Stimulated activated effector memory CD8-positive, alpha-beta T cell treated with anti-CD3 and anti-CD28 coated beads, Interleukin-12 subunit alpha, Interleukin-12 subunit beta, amount 100 ng/mL, for 72 hours (primary cell): ENCODE measurements at regions not wholly inside any gene's neighbourhood (a gene's known extent, or its start where the extent isn't known, plus 50 kb on each side); places are given as distances from the start of the nearest gene placed in this dataset.
A peak's percentile ranks its signal among the peaks of the same experiment; 100 is the strongest.
"Not testable (repeated sequence)": the region's sequence is repeated elsewhere in the genome, so short reads cannot be mapped to it uniquely, and the experiment has no call there.

Experiments used
- ATAC-seq: fragments of 150-1000 bp; cut with Tn5 transposase; 2 replicates; pipeline ENCODE4 v1.10.0; 2021
- DNase-seq, 2 donors: peaks; one replicate each; pipeline ENCODE4 v3.0.0; 2021 to 2022; ENCODE audit warnings: low spot score in 2 of 2
- H3K27ac Mint-ChIP-seq: one replicate; pipeline ENCODE4 v1.8.0; 2022; ENCODE audit warnings: mild to moderate bottlenecking, mixed read lengths
- H3K36me3 Mint-ChIP-seq: one replicate; pipeline ENCODE4 v1.8.0; 2022; ENCODE audit warnings: mild to moderate bottlenecking, mixed read lengths
- H3K4me1 Mint-ChIP-seq: one replicate; pipeline ENCODE4 v1.8.0; 2022; ENCODE audit warnings: mixed read lengths
- H3K4me3 Mint-ChIP-seq: one replicate; pipeline ENCODE4 v1.8.0; 2022; ENCODE audit warnings: mild to moderate bottlenecking, mixed read lengths
- H3K9me3 Mint-ChIP-seq: one replicate; pipeline ENCODE4 v1.8.0; 2022; ENCODE audit warnings: mixed read lengths

DNA sequence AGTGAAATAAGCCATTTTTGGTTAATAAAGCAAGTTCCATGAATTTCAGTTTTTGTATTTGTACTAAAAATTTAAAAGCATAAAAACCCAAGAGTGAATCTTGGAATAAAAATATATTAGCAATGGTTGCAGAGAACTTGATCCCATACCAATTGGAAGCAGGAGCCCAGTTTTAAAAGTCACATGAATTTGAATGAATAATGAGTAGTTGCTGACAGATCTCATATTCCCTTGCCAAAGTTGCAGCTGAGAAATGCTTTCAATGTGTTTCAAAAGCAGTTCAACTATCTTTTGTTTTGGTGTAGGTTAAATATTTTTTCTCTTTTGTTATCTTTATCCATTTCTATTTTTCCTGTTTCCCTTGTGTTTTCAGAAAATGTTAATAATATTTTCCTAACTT lies 818.6 kb downstream of the CDH18 start:
- no peaks in the 10 kb centered on the region for H3K4me1 Mint-ChIP-seq
- H3K9me3 Mint-ChIP-seq, result peaks cover 7% of the 10 kb centered on the region
- H3K4me3 Mint-ChIP-seq, result no peak overlapping the region
- DNase-seq (no peak), ATAC-seq (no peak)
- no peaks in the 10 kb centered on the region for H3K36me3 Mint-ChIP-seq
- H3K27ac Mint-ChIP-seq, result no peak overlapping the region

DNA sequence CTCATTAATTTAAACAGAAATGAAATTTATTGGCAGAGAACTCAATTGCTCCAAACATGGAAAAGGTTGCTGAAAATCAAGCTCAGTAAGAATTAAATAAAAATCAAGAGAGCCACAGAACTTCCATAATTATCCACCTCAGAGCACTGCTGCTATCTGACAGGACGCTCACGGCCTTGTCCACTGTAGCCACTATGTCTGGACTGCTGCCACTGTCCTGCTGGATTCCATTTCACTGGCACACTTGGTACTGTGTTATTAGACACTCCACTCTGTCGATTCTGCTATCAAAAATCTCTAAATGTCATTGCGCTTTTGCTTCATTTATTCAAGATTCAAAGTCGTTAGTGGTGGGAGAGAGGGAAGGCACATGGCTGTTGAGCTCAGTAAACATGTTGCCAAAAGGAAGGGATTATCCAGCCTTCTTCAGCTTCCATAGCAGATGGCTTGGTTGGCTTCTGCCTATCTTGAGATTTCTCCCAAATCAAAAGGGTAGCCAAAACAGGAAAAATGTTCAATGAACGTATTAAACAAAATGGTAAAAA lies 815.0 kb downstream of the CDH18 start:
- H3K4me3 Mint-ChIP-seq, result no peak overlapping the region
- DNase-seq (no peak), ATAC-seq (no peak)
- H3K9me3 Mint-ChIP-seq, result peaks cover 6% of the 10 kb centered on the region
- H3K27ac Mint-ChIP-seq, result no peak overlapping the region
- no peaks in the 10 kb centered on the region for H3K4me1 Mint-ChIP-seq
- H3K36me3 Mint-ChIP-seq, result no peaks in the 10 kb centered on the region

- DNase-seq (no peak), ATAC-seq (no peak)
- Mint-ChIP-seq H3K4me3 (no peak overlapping the region), H3K27ac (no peak overlapping the region), H3K36me3 (no peaks in the 10 kb centered on the region), H3K9me3 (peaks cover 7% of the 10 kb centered on the region), H3K4me1 (no peaks in the 10 kb centered on the region)
Observed at GRCh38 chr5:19175776-19176570, 812.0 kb downstream of the CDH18 start.

GRCh38 chr5:19179571-19179970 lies 808.4 kb downstream of the CDH18 start:
- H3K9me3 Mint-ChIP-seq, result peaks cover 7% of the 10 kb centered on the region
- no peak overlapping the region for H3K4me3 Mint-ChIP-seq
- ATAC-seq, result no peak
- DNase-seq, result no peak
- no peaks in the 10 kb centered on the region for H3K36me3 Mint-ChIP-seq
- no peak overlapping the region for H3K27ac Mint-ChIP-seq
- no peaks in the 10 kb centered on the region for H3K4me1 Mint-ChIP-seq

GRCh38 chr5:19189176-19189575 lies 798.8 kb downstream of the CDH18 start:
- Mint-ChIP-seq H3K4me3 (no peak overlapping the region), H3K27ac (no peak overlapping the region), H3K36me3 (no peaks in the 10 kb centered on the region), H3K9me3 (peaks cover 14% of the 10 kb centered on the region), H3K4me1 (no peaks in the 10 kb centered on the region)
- no peak for DNase-seq
- ATAC-seq, result no peak

GRCh38 chr5:19193631-19194030 lies 794.4 kb downstream of the CDH18 start:
- no peak overlapping the region for H3K4me3 Mint-ChIP-seq
- no peak for DNase-seq
- no peaks in the 10 kb centered on the region for H3K4me1 Mint-ChIP-seq

DNA sequence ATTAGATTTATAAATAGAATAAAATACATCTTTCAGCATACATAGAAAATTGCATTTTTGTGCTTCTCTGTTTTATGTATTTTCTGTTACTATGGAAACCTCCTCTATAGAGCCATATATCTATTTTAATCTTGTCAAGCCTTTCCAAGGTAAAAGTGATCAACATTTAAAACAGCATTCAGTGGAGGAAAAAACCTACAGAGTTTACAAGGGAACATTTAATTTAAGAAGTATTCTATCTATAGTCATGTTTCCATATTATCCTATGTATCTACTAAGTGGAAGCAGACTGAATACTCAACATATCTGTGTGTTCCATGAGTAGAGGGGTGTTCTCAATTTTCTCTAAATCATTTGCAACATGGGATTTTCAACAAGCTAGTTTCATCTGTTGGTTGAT lies 791.4 kb downstream of the CDH18 start:
- DNase-seq (no peak), ATAC-seq (no peak)
- Mint-ChIP-seq H3K27ac (no peak overlapping the region), H3K4me1 (no peaks in the 10 kb centered on the region), H3K4me3 (no peak overlapping the region), H3K9me3 (peaks cover 12% of the 10 kb centered on the region), H3K36me3 (no peaks in the 10 kb centered on the region)

More at GRCh38 chr5:19193631-19194030, 794.4 kb downstream of the CDH18 start:
- Mint-ChIP-seq H3K36me3 (no peaks in the 10 kb centered on the region), H3K9me3 (peaks cover 18% of the 10 kb centered on the region), H3K27ac (no peak overlapping the region)
- ATAC-seq, result no peak

- Mint-ChIP-seq H3K4me3 (no peak overlapping the region), H3K27ac (no peak overlapping the region), H3K4me1 (no peaks in the 10 kb centered on the region), H3K9me3 (peaks cover 10% of the 10 kb centered on the region), H3K36me3 (no peaks in the 10 kb centered on the region)
- ATAC-seq, result peak; percentile 34
- DNase-seq, result no peak
Observed at GRCh38 chr5:19200251-19200650, 787.7 kb downstream of the CDH18 start.

DNA sequence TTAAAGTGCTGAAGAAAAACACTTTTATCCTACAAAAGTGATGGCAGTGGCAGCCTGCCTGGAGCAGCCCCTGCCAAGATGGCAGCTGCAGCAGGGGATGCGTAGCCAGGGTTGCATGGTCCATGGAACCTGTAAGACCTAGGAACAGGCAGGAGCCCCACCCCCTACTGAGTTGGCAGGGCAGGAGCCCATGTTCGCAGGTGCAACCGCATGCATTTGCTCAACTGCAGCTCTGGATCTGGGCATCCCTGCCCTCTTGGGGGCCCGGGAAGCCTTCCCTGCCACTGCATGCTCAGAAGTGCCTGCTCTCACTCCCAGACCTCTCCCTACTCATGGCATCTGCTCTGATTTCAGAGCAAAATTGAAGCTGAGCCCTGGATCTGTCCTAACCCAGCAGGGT lies 779.6 kb downstream of the CDH18 start:
- no peaks in the 10 kb centered on the region for H3K4me1 Mint-ChIP-seq
- no peak overlapping the region for H3K27ac Mint-ChIP-seq
- DNase-seq (no peak), ATAC-seq (peak; percentile 16)
- H3K4me3 Mint-ChIP-seq, result no peak overlapping the region
- peaks cover 30% of the 10 kb centered on the region for H3K9me3 Mint-ChIP-seq
- no peaks in the 10 kb centered on the region for H3K36me3 Mint-ChIP-seq

DNA sequence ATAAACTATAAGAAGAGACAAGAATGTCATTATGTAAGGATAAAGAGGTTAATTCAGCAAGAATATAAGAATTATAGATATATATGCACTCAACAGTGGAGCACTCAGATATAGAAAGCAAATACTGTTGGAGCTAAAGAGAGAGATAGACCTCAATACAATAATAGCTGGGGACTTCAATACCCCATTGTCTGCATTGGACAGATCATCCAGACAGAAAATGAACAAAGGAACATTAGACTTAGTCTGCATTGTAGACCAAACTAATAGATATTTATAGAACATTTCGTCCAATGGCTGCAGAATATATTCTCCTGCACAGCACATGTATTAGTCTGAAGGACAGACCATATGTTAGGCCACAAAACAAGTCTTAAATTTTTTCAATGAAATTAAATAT lies 777.1 kb downstream of the CDH18 start:
- peaks cover 33% of the 10 kb centered on the region for H3K9me3 Mint-ChIP-seq
- no peaks in the 10 kb centered on the region for H3K4me1 Mint-ChIP-seq
- DNase-seq (no peak), ATAC-seq (no peak)
- no peak overlapping the region for H3K27ac Mint-ChIP-seq
- no peaks in the 10 kb centered on the region for H3K36me3 Mint-ChIP-seq
- H3K4me3 Mint-ChIP-seq, result no peak overlapping the region

DNA sequence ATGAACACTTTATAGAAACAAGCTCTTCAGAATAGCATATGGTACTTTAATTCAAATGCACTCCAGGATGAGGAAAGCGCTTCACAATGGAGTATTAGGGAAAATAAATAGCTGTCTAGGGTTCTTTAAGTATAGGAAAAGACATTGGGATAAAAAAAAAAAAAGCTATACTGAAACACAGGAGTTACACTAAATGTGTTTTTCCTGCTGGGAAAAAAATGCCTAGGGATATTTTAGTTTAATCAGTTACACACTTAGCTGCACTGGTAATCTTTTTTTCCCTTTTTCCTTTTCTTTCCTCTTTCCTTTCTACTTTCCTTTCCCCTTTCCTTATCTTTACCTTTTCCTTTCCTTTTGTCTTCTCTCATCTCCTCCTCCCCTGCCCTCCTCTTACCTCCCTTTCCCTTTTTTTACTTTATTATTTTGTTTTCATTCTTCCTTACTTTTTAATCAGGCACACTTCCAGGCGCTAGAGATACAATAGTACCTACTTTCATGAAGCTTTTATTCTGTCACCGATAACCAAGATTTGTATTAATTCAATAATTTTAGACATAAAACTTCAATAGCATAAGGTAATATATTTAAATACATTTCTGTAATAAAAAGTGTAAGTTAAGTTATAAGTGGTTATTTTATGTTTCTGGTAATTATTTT lies 758.7 kb downstream of the CDH18 start:
- ATAC-seq (no peak), DNase-seq (no peak)
- H3K27ac Mint-ChIP-seq, result no peak overlapping the region
- no peaks in the 10 kb centered on the region for H3K36me3 Mint-ChIP-seq
- no peaks in the 10 kb centered on the region for H3K4me1 Mint-ChIP-seq
- H3K4me3 Mint-ChIP-seq, result no peak overlapping the region
- peaks cover 6% of the 10 kb centered on the region for H3K9me3 Mint-ChIP-seq

DNA sequence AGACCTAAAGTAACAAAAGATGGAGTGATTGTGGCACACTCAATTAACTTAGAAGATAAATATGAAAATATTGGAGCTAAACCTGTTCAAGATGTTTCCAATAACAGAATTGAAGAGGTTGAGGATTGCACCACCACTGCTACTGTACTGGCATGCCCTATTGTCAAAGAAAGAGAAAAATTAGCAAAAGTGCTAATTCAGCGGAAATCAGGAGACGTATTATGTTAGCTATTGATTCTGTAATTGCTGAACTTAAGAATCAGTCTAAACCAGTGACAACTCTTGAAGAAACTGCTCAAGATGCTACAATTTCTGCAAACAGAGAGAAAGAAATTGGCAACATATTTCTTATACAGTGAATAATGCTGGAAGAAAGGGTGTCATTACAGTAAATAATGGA lies 754.4 kb downstream of the CDH18 start:
- peaks cover 6% of the 10 kb centered on the region for H3K9me3 Mint-ChIP-seq
- no peak overlapping the region for H3K4me3 Mint-ChIP-seq
- no peaks in the 10 kb centered on the region for H3K4me1 Mint-ChIP-seq
- DNase-seq (no peak), ATAC-seq (no peak)
- no peak overlapping the region for H3K27ac Mint-ChIP-seq
- H3K36me3 Mint-ChIP-seq, result no peaks in the 10 kb centered on the region

- Mint-ChIP-seq H3K27ac (no peak overlapping the region), H3K4me3 (no peak overlapping the region), H3K36me3 (no peaks in the 10 kb centered on the region), H3K4me1 (no peaks in the 10 kb centered on the region), H3K9me3 (peaks cover 10% of the 10 kb centered on the region)
- DNase-seq, result no peak
- no peak for ATAC-seq
Observed at GRCh38 chr5:19235101-19235584, 752.9 kb downstream of the CDH18 start.

DNA sequence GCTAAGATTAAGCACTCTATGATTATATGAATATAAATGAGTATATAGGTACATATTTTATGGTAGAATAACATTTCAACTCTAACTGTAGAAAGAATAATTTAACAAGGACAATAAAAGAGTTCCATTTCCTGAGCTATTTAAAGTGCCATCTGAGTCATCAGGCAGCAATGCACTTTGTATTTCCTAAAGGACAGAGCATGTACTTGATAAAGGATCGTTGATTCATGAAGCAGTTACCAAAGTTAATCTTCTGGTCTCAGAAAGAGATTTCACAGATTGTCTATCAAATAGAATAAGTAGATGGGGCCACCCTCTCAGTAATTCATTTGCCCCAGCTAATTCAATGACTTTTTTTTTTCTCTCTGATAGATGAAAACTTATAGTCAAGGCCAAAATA lies 747.8 kb downstream of the CDH18 start:
- peaks cover 4% of the 10 kb centered on the region for H3K9me3 Mint-ChIP-seq
- H3K4me3 Mint-ChIP-seq, result no peak overlapping the region
- ATAC-seq (no peak), DNase-seq (no peak)
- no peaks in the 10 kb centered on the region for H3K4me1 Mint-ChIP-seq
- H3K27ac Mint-ChIP-seq, result no peak overlapping the region
- no peaks in the 10 kb centered on the region for H3K36me3 Mint-ChIP-seq

GRCh38 chr5:19241690-19242089 lies 746.3 kb downstream of the CDH18 start:
- H3K4me3 Mint-ChIP-seq, result no peak overlapping the region
- H3K36me3 Mint-ChIP-seq, result no peaks in the 10 kb centered on the region
- no peak for DNase-seq
- ATAC-seq, result no peak
- H3K27ac Mint-ChIP-seq, result no peak overlapping the region
- H3K9me3 Mint-ChIP-seq, result peaks cover 4% of the 10 kb centered on the region
- H3K4me1 Mint-ChIP-seq, result no peaks in the 10 kb centered on the region

DNA sequence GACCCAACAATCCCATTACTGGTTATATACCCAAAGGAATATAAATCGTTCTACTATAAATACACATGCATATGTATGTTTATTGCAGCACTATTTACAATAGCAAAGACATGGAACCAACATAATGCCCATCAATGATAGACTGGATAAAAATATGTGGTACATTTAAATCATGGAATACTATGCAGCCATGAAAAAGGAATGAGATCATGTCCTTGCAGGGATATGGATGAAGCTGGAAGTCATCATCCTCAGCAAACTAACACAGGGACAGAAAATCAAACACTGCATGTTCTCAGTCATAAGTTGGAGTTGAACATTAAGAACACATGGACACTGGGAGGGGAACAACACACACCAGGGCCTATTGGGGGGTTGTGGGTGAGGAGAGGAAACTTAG lies 741.8 kb downstream of the CDH18 start:
- not testable (repeated sequence) for H3K9me3 Mint-ChIP-seq, H3K4me3 Mint-ChIP-seq, ATAC-seq, H3K36me3 Mint-ChIP-seq, H3K4me1 Mint-ChIP-seq, DNase-seq, H3K27ac Mint-ChIP-seq
